ENCODE measurements at regions not wholly inside any gene's neighbourhood (a gene's known extent, or its start where the extent isn't known, plus 50 kb on each side); places are given as distances from the start of the nearest gene placed in this dataset.

- Histone ChIP-seq H2AFZ (ENCODE audit: control insufficient read depth, low read length) (no peak overlapping the region), H3K9me1 (ENCODE audit: control insufficient read depth, extremely low read depth, insufficient read depth, low read length) (no peaks in the 10 kb centered on the region), H3K79me2 (ENCODE audit: control insufficient read depth, insufficient read depth, low read length) (no peaks in the 10 kb centered on the region), H3K36me3 (ENCODE audit: control insufficient read depth in 2 of 2, extremely low read depth in 1 of 2, insufficient read depth in 2 of 2, low read length in 2 of 2) (no peaks in the 10 kb centered on the region), H3K27ac (ENCODE audit: control insufficient read depth, insufficient read depth, low read length) (no peak overlapping the region), H3K4me3 (ENCODE audit: control insufficient read depth in 2 of 3, extremely low read depth in 1 of 3, insufficient read depth in 2 of 3, low read depth in 1 of 3, low read length in 3 of 3) (no peak overlapping the region), H3K9ac (ENCODE audit: control insufficient read depth, extremely low read depth, insufficient read depth, low read length) (no peak overlapping the region), H3K4me2 (ENCODE audit: control insufficient read depth, extremely low read depth, insufficient read depth, low read depth, low read length) (no peak overlapping the region), H3K4me1 (ENCODE audit: control insufficient read depth, extremely low read depth, insufficient read depth, low read length) (no peaks in the 10 kb centered on the region), H3K27me3 (ENCODE audit: control insufficient read depth, extremely low read depth, insufficient read depth, low read length) (no peaks in the 10 kb centered on the region), H3K9me3 (ENCODE audit: control insufficient read depth, low read depth, low read length) (no peaks in the 10 kb centered on the region), H4K20me1 (ENCODE audit: control insufficient read depth, extremely low read depth, insufficient read depth, low read length) (no peaks in the 10 kb centered on the region)
- dilution Hi-C loops (cut with MboI; ENCODE audit: extremely low pct_ligation_motif_present, low sequenced_read_pairs) = no loop called here
- FAIRE-seq = no peak
- no peak for DNase-seq (ENCODE audit: low read depth, low spot score)
- TF ChIP-seq EZH2 (IDR thresholded peaks at IDR 0.05; ENCODE audit: low read length) (no peak), CTCF (optimal IDR thresholded peaks at IDR 0.05 in 1 of 3, IDR thresholded peaks at IDR 0.05 in 1 of 3, conservative IDR thresholded peaks at IDR 0.05 in 1 of 3; ENCODE audit: extremely low read depth in 1 of 3, insufficient read depth in 2 of 3, low read length in 3 of 3) (no peak)
These were observed 886.2 kb upstream of the ZWINT start for GRCh38 chr10:57247271-57247670.

GRCh38 chr10:57225920-57226319 lies 864.9 kb upstream of the ZWINT start:
- H4K20me1 ChIP-seq (ENCODE audit: control insufficient read depth, extremely low read depth, insufficient read depth, low read length) = no peaks in the 10 kb centered on the region
- no peak for FAIRE-seq

More at GRCh38 chr10:57225920-57226319, 864.9 kb upstream of the ZWINT start:
- H2AFZ ChIP-seq (ENCODE audit: control insufficient read depth, low read length) = no peak overlapping the region
- no peak overlapping the region for H3K4me2 ChIP-seq (ENCODE audit: control insufficient read depth, extremely low read depth, insufficient read depth, low read depth, low read length)
- H3K9ac ChIP-seq (ENCODE audit: control insufficient read depth, extremely low read depth, insufficient read depth, low read length) = no peak overlapping the region
- no peaks in the 10 kb centered on the region for H3K79me2 ChIP-seq (ENCODE audit: control insufficient read depth, insufficient read depth, low read length)
- H3K9me1 ChIP-seq (ENCODE audit: control insufficient read depth, extremely low read depth, insufficient read depth, low read length) = no peaks in the 10 kb centered on the region
- dilution Hi-C loops (cut with MboI; ENCODE audit: extremely low pct_ligation_motif_present, low sequenced_read_pairs) = no loop called here
- TF ChIP-seq EZH2 (IDR thresholded peaks at IDR 0.05; ENCODE audit: low read length) (no peak), CTCF (optimal IDR thresholded peaks at IDR 0.05 in 1 of 3, IDR thresholded peaks at IDR 0.05 in 1 of 3, conservative IDR thresholded peaks at IDR 0.05 in 1 of 3; ENCODE audit: extremely low read depth in 1 of 3, insufficient read depth in 2 of 3, low read length in 3 of 3) (no peak)
- no peaks in the 10 kb centered on the region for H3K27me3 ChIP-seq (ENCODE audit: control insufficient read depth, extremely low read depth, insufficient read depth, low read length)
- no peak for DNase-seq (ENCODE audit: low read depth, low spot score)
- no peaks in the 10 kb centered on the region for H3K4me1 ChIP-seq (ENCODE audit: control insufficient read depth, extremely low read depth, insufficient read depth, low read length)
- no peak overlapping the region for H3K27ac ChIP-seq (ENCODE audit: control insufficient read depth, insufficient read depth, low read length)
- no peaks in the 10 kb centered on the region for H3K36me3 ChIP-seq (ENCODE audit: control insufficient read depth in 2 of 2, extremely low read depth in 1 of 2, insufficient read depth in 2 of 2, low read length in 2 of 2)
- H3K4me3 ChIP-seq (ENCODE audit: control insufficient read depth in 2 of 3, extremely low read depth in 1 of 3, insufficient read depth in 2 of 3, low read depth in 1 of 3, low read length in 3 of 3) = no peak overlapping the region
- no peaks in the 10 kb centered on the region for H3K9me3 ChIP-seq (ENCODE audit: control insufficient read depth, low read depth, low read length)

Measured in keratinocyte (primary cell).